Astrocyte (in vitro differentiated cells and primary cell): ENCODE measurements at regions not wholly inside any gene's neighbourhood (a gene's known extent, or its start where the extent isn't known, plus 50 kb on each side); places are given as distances from the start of the nearest gene placed in this dataset.

Source experiments
- DNase-seq: peaks from one replicate; pipeline ENCODE4 v3.0.0-alpha.2; 2010; ENCODE audit warnings: low read depth
- FAIRE-seq: peaks from 2 replicates; lab custom pipeline; 2011; peaks lifted over from hg19 to GRCh38; lab: Jason Lieb, UNC
- H2AFZ ChIP-seq: 2 replicates; pipeline ENCODE4 v1.6.0; 2012; ENCODE audit warnings: low read depth, low read length, inconsistent platforms
- H3K27ac ChIP-seq: 2 replicates; pipeline ENCODE4 v1.5.1; 2011; ENCODE audit warnings: low read depth, low read length, inconsistent platforms
- H3K27me3 ChIP-seq: 2 replicates; pipeline ENCODE4 v1.6.0; 2011; ENCODE audit warnings: low read length, inconsistent platforms; ENCODE audit not compliant: insufficient read depth
- H3K36me3 ChIP-seq: 2 replicates; pipeline ENCODE4 v1.5.1; 2011; ENCODE audit warnings: low read length, inconsistent platforms; ENCODE audit not compliant: insufficient read depth
- H3K4me1 ChIP-seq: 2 replicates; pipeline ENCODE4 v1.5.1; 2011; ENCODE audit warnings: low read length, inconsistent platforms; ENCODE audit not compliant: insufficient read depth
- H3K4me2 ChIP-seq: 2 replicates; pipeline ENCODE4 v1.6.0; 2012; ENCODE audit warnings: low read length, inconsistent platforms
- H3K4me3 ChIP-seq: 2 replicates; pipeline ENCODE4 v1.5.1; 2011; ENCODE audit warnings: low read depth, mild to moderate bottlenecking, low read length, inconsistent platforms; ENCODE audit not compliant: insufficient read depth
- H3K79me2 ChIP-seq: 2 replicates; pipeline ENCODE4 v1.6.0; 2012; ENCODE audit warnings: mild to moderate bottlenecking, low read length, inconsistent platforms; ENCODE audit not compliant: insufficient read depth
- H3K9ac ChIP-seq: 2 replicates; pipeline ENCODE4 v1.6.0; 2012; ENCODE audit warnings: mild to moderate bottlenecking, low read length, inconsistent platforms
- H3K9me3 ChIP-seq: 2 replicates; pipeline ENCODE4 v1.5.1; 2012; ENCODE audit warnings: low read depth, mild to moderate bottlenecking, low read length, inconsistent platforms; ENCODE audit not compliant: insufficient read depth
- H4K20me1 ChIP-seq: 2 replicates; pipeline ENCODE4 v1.6.0; 2012; ENCODE audit warnings: low read length, inconsistent platforms; ENCODE audit not compliant: insufficient read depth
- H3K27ac Mint-ChIP-seq: one replicate; pipeline ENCODE4 v1.8.0; 2021; ENCODE audit warnings: mild to moderate bottlenecking, mixed read lengths; ENCODE audit not compliant: unreplicated experiment
- H3K27me3 Mint-ChIP-seq: one replicate; pipeline ENCODE4 v1.8.0; 2021; ENCODE audit warnings: low read depth, mixed read lengths; ENCODE audit not compliant: unreplicated experiment
- H3K36me3 Mint-ChIP-seq: one replicate; pipeline ENCODE4 v1.8.0; 2021; ENCODE audit warnings: low read depth, mixed read lengths; ENCODE audit not compliant: unreplicated experiment
- H3K4me1 Mint-ChIP-seq: one replicate; pipeline ENCODE4 v1.8.0; 2021; ENCODE audit warnings: low read depth, mixed read lengths; ENCODE audit not compliant: unreplicated experiment
- H3K4me3 Mint-ChIP-seq: one replicate; pipeline ENCODE4 v1.8.0; 2021; ENCODE audit warnings: mild to moderate bottlenecking, moderate library complexity, mixed read lengths; ENCODE audit not compliant: unreplicated experiment
- H3K9me3 Mint-ChIP-seq: one replicate; pipeline ENCODE4 v1.8.0; 2021; ENCODE audit warnings: mild to moderate bottlenecking, mixed read lengths; ENCODE audit not compliant: unreplicated experiment
- EZH2 ChIP-seq: IDR thresholded peaks from 2 replicates; pipeline ENCODE4 v1.6.1; 2012; ENCODE audit warnings: mild to moderate bottlenecking, low read length, inconsistent platforms; ENCODE audit not compliant: insufficient read depth
- TF ChIP-seq, protein P1 (sequence below): IDR thresholded peaks from 2 replicates; pipeline ENCODE4 v1.5.1; 2011; ENCODE audit warnings: low read depth, mild to moderate bottlenecking, inconsistent platforms, low read length, moderate library complexity; ENCODE audit not compliant: insufficient read depth

DNA sequence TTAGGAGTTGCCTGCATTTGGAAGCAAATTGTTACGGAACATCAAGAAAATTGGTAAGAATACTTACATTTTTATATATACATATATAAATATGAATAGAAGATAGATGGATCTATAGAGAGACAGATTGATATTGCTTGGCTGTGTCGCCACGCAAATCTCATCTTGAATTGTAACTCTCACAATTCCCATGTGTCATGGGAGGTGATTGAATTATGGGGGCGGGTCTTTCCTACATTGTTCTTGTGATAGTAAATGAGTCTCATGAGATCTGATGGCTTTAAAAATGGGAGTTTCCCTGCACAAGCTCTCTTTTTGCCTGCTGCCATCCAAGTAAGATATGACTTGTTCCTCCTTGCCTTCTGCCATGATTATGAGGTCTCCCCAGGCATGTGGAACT lies 180.8 kb upstream of the HEY2 start:
- no peaks in the 10 kb centered on the region for H3K36me3 Mint-ChIP-seq
- H3K4me3 Mint-ChIP-seq: no peak overlapping the region
- no peak for DNase-seq

DNA sequence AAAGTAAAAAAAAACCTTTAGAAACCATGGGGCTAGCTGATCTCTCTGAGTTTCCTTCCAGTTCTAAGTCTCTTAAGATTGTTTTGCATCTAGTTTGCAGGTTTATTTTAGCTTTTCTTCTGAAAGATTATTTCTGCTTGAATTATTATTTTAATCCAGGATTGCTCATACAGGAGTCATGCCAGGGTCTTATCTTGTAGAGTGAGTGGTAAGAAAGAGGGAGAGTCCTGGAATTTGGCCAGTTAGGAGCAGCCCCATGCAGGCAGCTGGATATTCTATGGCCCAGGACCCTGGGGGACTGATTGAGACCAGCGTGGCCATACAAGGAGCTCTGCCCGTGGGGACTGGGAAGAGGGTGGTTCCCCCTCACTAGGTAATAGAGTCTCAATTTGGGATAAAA lies 178.9 kb upstream of the HEY2 start:
- no peak overlapping the region for H3K4me3 Mint-ChIP-seq
- no peaks in the 10 kb centered on the region for H4K20me1 ChIP-seq
- peaks cover 4% of the 10 kb centered on the region for H3K27me3 Mint-ChIP-seq
- no peaks in the 10 kb centered on the region for H3K4me1 ChIP-seq
- peaks cover 7% of the 10 kb centered on the region for H3K4me1 Mint-ChIP-seq
- H3K4me3 ChIP-seq: no peak overlapping the region
- no peak overlapping the region for H3K4me2 ChIP-seq
- H3K79me2 ChIP-seq: no peaks in the 10 kb centered on the region
- DNase-seq (peak; percentile 18), FAIRE-seq (no peak)
- H2AFZ ChIP-seq: no peak overlapping the region
- no peak overlapping the region for H3K27ac ChIP-seq
- no peaks in the 10 kb centered on the region for H3K36me3 Mint-ChIP-seq
- H3K9me3 Mint-ChIP-seq: no peaks in the 10 kb centered on the region
- H3K27ac Mint-ChIP-seq: no peak overlapping the region
- H3K36me3 ChIP-seq: no peaks in the 10 kb centered on the region
- no peak overlapping the region for H3K9ac ChIP-seq
- TF ChIP-seq, protein P1, sequence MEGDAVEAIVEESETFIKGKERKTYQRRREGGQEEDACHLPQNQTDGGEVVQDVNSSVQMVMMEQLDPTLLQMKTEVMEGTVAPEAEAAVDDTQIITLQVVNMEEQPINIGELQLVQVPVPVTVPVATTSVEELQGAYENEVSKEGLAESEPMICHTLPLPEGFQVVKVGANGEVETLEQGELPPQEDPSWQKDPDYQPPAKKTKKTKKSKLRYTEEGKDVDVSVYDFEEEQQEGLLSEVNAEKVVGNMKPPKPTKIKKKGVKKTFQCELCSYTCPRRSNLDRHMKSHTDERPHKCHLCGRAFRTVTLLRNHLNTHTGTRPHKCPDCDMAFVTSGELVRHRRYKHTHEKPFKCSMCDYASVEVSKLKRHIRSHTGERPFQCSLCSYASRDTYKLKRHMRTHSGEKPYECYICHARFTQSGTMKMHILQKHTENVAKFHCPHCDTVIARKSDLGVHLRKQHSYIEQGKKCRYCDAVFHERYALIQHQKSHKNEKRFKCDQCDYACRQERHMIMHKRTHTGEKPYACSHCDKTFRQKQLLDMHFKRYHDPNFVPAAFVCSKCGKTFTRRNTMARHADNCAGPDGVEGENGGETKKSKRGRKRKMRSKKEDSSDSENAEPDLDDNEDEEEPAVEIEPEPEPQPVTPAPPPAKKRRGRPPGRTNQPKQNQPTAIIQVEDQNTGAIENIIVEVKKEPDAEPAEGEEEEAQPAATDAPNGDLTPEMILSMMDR: no peak
- no peak for TF ChIP-seq EZH2
- H3K27me3 ChIP-seq: no peaks in the 10 kb centered on the region
- no peaks in the 10 kb centered on the region for H3K9me3 ChIP-seq

More for the DNA sequence above, 180.8 kb upstream of the HEY2 start:
- no peak overlapping the region for H3K4me3 ChIP-seq
- no peak overlapping the region for H3K27ac Mint-ChIP-seq
- H3K27ac ChIP-seq: no peak overlapping the region
- no peaks in the 10 kb centered on the region for H3K9me3 ChIP-seq
- H3K36me3 ChIP-seq: no peaks in the 10 kb centered on the region
- peaks cover 7% of the 10 kb centered on the region for H3K4me1 Mint-ChIP-seq
- no peaks in the 10 kb centered on the region for H3K4me1 ChIP-seq
- no peaks in the 10 kb centered on the region for H3K27me3 Mint-ChIP-seq
- TF ChIP-seq, protein P1: no peak
- no peak for TF ChIP-seq EZH2
- no peak overlapping the region for H2AFZ ChIP-seq
- no peak for FAIRE-seq
- no peak overlapping the region for H3K9ac ChIP-seq
- no peaks in the 10 kb centered on the region for H3K9me3 Mint-ChIP-seq
- H3K79me2 ChIP-seq: no peaks in the 10 kb centered on the region
- H3K27me3 ChIP-seq: no peaks in the 10 kb centered on the region
- no peak overlapping the region for H3K4me2 ChIP-seq
- H4K20me1 ChIP-seq: no peaks in the 10 kb centered on the region

DNA sequence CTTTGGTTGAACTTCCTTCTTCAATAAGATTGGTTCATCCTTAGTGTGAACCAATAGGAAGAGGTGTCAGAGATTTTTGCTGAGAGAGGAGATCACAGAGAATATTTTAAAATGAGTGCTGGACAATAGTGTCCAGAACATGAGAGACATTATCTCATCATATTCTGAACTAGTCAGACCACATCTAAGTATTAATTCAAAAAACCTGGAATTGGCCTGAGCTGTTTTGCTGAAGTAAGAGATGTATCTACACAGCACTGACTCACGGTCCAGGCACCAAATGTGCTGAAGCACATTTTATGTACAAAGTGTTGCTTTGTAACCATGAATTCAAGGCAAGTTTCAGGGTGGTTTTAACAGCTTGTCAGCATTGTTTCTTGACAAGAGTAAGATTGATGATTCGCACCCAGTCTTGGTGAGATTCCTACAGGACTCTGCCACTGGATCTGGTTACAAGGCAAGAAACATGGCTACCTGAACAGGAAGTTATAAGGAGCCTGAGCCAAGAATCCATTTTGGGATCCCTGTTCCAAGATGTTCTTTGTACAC lies 178.2 kb upstream of the HEY2 start:
- DNase-seq: no peak

More for the DNA sequence above, 178.2 kb upstream of the HEY2 start:
- H3K27me3 Mint-ChIP-seq: peaks cover 4% of the 10 kb centered on the region
- H3K4me3 ChIP-seq: no peak overlapping the region
- no peaks in the 10 kb centered on the region for H3K9me3 ChIP-seq
- H3K4me3 Mint-ChIP-seq: no peak overlapping the region
- H3K9ac ChIP-seq: no peak overlapping the region
- H3K4me1 ChIP-seq: no peaks in the 10 kb centered on the region
- no peak overlapping the region for H3K4me2 ChIP-seq
- TF ChIP-seq EZH2: no peak
- TF ChIP-seq, protein P1: no peak
- H3K4me1 Mint-ChIP-seq: peaks cover 7% of the 10 kb centered on the region
- no peaks in the 10 kb centered on the region for H3K36me3 ChIP-seq
- no peaks in the 10 kb centered on the region for H4K20me1 ChIP-seq
- no peak overlapping the region for H3K27ac Mint-ChIP-seq
- H3K9me3 Mint-ChIP-seq: no peaks in the 10 kb centered on the region
- no peak overlapping the region for H2AFZ ChIP-seq
- no peaks in the 10 kb centered on the region for H3K79me2 ChIP-seq
- no peak overlapping the region for H3K27ac ChIP-seq
- no peak for FAIRE-seq
- no peaks in the 10 kb centered on the region for H3K27me3 ChIP-seq
- no peaks in the 10 kb centered on the region for H3K36me3 Mint-ChIP-seq
